GM23248 (cell line): ENCODE measurements at regions not wholly inside any gene's neighbourhood (a gene's known extent, or its start where the extent isn't known, plus 50 kb on each side); places are given as distances from the start of the nearest gene placed in this dataset.

ENCODE experiments used
- DNase-seq: peaks from one replicate; pipeline ENCODE4 v3.0.0-alpha.2; 2015
- H2AFZ ChIP-seq: fragments of 200-600 bp; sonication (generic); 2 replicates; pipeline ENCODE4 v1.6.1; 2016; ENCODE audit warnings: antibody characterized with exemption
- H3F3A ChIP-seq: fragments of 200-600 bp; sonication (generic); 2 replicates; pipeline ENCODE4 v1.6.1; 2016; ENCODE audit warnings: mild to moderate bottlenecking, antibody characterized with exemption, mixed run types; ENCODE audit not compliant: insufficient read depth
- H3K27ac ChIP-seq: fragments of 200-600 bp; sonication (generic); 2 replicates; pipeline ENCODE4 v1.5.1; 2016; ENCODE audit warnings: mild to moderate bottlenecking
- H3K27me3 ChIP-seq: fragments of 200-600 bp; sonication (generic); replicated peaks from 2 replicates; pipeline ENCODE4 v1.6.1; 2016; ENCODE audit warnings: mild to moderate bottlenecking; ENCODE audit not compliant: insufficient read depth
- H3K36me3 ChIP-seq: fragments of 200-600 bp; sonication (generic); 2 replicates; pipeline ENCODE4 v1.6.1; 2016; ENCODE audit warnings: low read depth, mild to moderate bottlenecking
- H3K4me1 ChIP-seq: fragments of 200-600 bp; sonication (generic); 2 replicates; pipeline ENCODE4 v1.6.1; 2016; ENCODE audit warnings: mild to moderate bottlenecking; ENCODE audit not compliant: insufficient read depth
- H3K4me2 ChIP-seq: fragments of 200-600 bp; sonication (generic); one replicate; pipeline ENCODE4 v1.6.1; 2016; ENCODE audit warnings: mild to moderate bottlenecking; ENCODE audit not compliant: unreplicated experiment
- H3K4me3 ChIP-seq: fragments of 200-600 bp; sonication (generic); 2 replicates; pipeline ENCODE4 v1.5.1; 2016; ENCODE audit warnings: mild to moderate bottlenecking
- H3K79me2 ChIP-seq: fragments of 200-600 bp; sonication (generic); 2 replicates; pipeline ENCODE4 v1.6.1; 2016; ENCODE audit warnings: mild to moderate bottlenecking; ENCODE audit not compliant: insufficient read depth
- H3K9ac ChIP-seq: fragments of 200-600 bp; sonication (generic); 2 replicates; pipeline ENCODE4 v1.6.1; 2016; ENCODE audit warnings: mild to moderate bottlenecking
- H3K9me2 ChIP-seq: fragments of 200-600 bp; sonication (generic); 2 replicates; pipeline ENCODE4 v1.6.1; 2016; ENCODE audit warnings: mixed run types, mild to moderate bottlenecking, moderate library complexity; ENCODE audit not compliant: insufficient read depth
- H3K9me3 ChIP-seq: fragments of 200-600 bp; sonication (generic); one replicate; pipeline ENCODE4 v1.6.1; 2017; ENCODE audit warnings: low read depth
- H4K20me1 ChIP-seq: fragments of 200-600 bp; sonication (generic); 2 replicates; pipeline ENCODE4 v1.6.0; 2016; ENCODE audit not compliant: insufficient read depth
- EZH2 ChIP-seq: fragments of 200-600 bp; sonication (generic); IDR thresholded peaks from 2 replicates; pipeline ENCODE4 v1.6.1; 2018; ENCODE audit warnings: antibody characterized with exemption, mild to moderate bottlenecking; ENCODE audit not compliant: insufficient read depth, poor library complexity, severe bottlenecking
- EZH2phosphoT487 ChIP-seq: fragments of 200-600 bp; sonication (generic); IDR thresholded peaks from 2 replicates; pipeline ENCODE4 v1.6.1; 2018; ENCODE audit warnings: antibody characterized with exemption, moderate library complexity, mild to moderate bottlenecking, low read depth; ENCODE audit not compliant: insufficient read depth
- WGBS, 2 experiments: methylation state at CpG; one replicate each; pipeline ENCODE4 v1.1.6; 2015 to 2017; ENCODE audit warnings: low lambda C conversion rate in 2 of 2, low coverage in 1 of 2; ENCODE audit errors: missing lambda C conversion rate in 2 of 2; 5-methylcytosine and 5-hydroxymethylcytosine counted together
- in situ Hi-C: fragments of 300-500 bp; cut with MboI; formaldehyde crosslinking; loops from 2 replicates; pipeline ENCODE4 v1.15.0; 2020

DNA sequence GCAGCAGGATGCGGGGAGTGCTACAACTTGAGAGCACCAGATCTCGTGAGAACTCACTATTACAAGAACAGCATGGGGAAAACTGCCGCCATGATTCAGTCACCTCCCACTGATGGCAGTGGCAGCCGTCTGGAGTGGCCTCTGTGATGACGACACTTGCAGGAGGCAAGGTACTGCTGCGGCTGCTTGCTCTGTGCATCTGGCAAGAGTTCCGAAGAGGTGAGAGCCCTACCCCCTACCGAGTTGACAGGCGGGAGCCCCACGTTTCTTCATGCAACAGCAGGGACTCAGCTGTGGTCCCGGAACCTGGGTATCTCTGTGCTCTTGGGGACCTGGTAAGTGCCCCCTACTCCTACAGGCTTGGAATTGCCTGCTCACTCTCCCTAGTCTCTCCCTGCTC is 1672.7 kb upstream of the TMEFF2 start:
- no peak overlapping the region for H3K4me2 ChIP-seq
- no peak for DNase-seq
- H2AFZ ChIP-seq, result no peak overlapping the region
- H3K9ac ChIP-seq, result no peak overlapping the region
- no peaks in the 10 kb centered on the region for H3K36me3 ChIP-seq
- H3K9me2 ChIP-seq, result no peaks in the 10 kb centered on the region
- in situ Hi-C loops, result no loop called here
- no peaks in the 10 kb centered on the region for H3K4me1 ChIP-seq
- H3K79me2 ChIP-seq, result no peaks in the 10 kb centered on the region
- WGBS, 2 experiments, result 66 to 72% methylated on average over 11 of the region's 11 CpGs
- no peaks in the 10 kb centered on the region for H4K20me1 ChIP-seq
- H3F3A ChIP-seq, result no peaks in the 10 kb centered on the region
- H3K27ac ChIP-seq, result no peak overlapping the region
- H3K27me3 ChIP-seq, result no peaks in the 10 kb centered on the region
- H3K4me3 ChIP-seq, result no peak overlapping the region
- no peak for TF ChIP-seq EZH2
- no peak for TF ChIP-seq EZH2phosphoT487
- no peaks in the 10 kb centered on the region for H3K9me3 ChIP-seq

DNA sequence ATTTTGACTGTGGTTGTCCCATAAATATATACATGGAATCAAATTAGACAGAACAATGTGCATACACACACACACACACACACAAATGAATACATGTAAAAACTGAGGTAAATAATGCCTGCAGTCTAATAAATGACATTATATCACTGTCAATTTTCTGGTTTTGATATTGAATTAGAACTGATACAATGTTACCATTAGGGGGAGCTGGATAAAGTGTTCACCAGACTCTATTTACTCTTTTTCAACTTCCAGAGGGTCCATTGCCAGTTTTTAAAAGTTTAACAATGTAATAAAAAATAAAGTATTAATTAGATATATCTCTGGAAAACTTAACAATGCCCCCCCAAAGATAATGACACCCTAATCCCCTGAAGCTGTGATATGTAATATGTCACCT is 1666.8 kb upstream of the TMEFF2 start:
- Histone ChIP-seq H3K4me1 (no peaks in the 10 kb centered on the region), H3K36me3 (no peaks in the 10 kb centered on the region), H3K4me3 (no peak overlapping the region), H2AFZ (no peak overlapping the region), H4K20me1 (no peaks in the 10 kb centered on the region), H3F3A (no peaks in the 10 kb centered on the region), H3K9me3 (no peaks in the 10 kb centered on the region), H3K9me2 (no peaks in the 10 kb centered on the region), H3K27me3 (no peaks in the 10 kb centered on the region), H3K4me2 (no peak overlapping the region), H3K79me2 (no peaks in the 10 kb centered on the region), H3K9ac (no peak overlapping the region), H3K27ac (no peak overlapping the region)
- DNase-seq, result no peak
- in situ Hi-C loops, result no loop called here
- no peak for TF ChIP-seq EZH2phosphoT487

DNA sequence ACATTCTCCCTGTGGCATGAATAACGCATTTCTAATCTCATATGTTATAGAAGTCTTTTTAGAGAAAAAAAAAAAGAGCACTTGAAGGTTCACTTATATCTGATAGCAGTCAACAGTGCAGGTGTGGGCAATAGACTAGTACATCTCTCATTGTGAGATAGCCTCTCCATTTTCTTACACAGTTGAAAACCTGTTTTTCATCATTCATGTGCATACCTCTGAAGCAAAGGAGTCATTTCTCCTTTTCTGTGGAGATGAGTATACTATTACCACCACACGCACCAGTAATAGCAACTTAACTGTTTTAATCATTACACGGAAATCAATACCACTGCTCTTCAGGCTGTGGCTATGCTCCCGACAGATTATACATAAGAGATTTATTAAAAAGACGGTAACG is 1653.3 kb upstream of the TMEFF2 start:
- H2AFZ ChIP-seq, result no peak overlapping the region
- H3F3A ChIP-seq, result no peaks in the 10 kb centered on the region
- H3K4me1 ChIP-seq, result peaks cover 13% of the 10 kb centered on the region; the same call in 1 of the 2 replicates
- no peaks in the 10 kb centered on the region for H3K36me3 ChIP-seq
- H3K4me2 ChIP-seq, result no peak overlapping the region
- DNase-seq, result no peak
- H3K4me3 ChIP-seq, result no peak overlapping the region
- 85 to 87% methylated on average over 6 of the region's 6 CpGs for WGBS, 2 experiments
- no peak for TF ChIP-seq EZH2
- TF ChIP-seq EZH2phosphoT487, result no peak
- H3K9ac ChIP-seq, result no peak overlapping the region
- H3K27ac ChIP-seq, result no peak overlapping the region
- no peaks in the 10 kb centered on the region for H3K27me3 ChIP-seq
- no peaks in the 10 kb centered on the region for H3K79me2 ChIP-seq
- in situ Hi-C loops, result no loop called here
- H4K20me1 ChIP-seq, result no peaks in the 10 kb centered on the region
- H3K9me2 ChIP-seq, result no peaks in the 10 kb centered on the region
- H3K9me3 ChIP-seq, result no peaks in the 10 kb centered on the region

DNA sequence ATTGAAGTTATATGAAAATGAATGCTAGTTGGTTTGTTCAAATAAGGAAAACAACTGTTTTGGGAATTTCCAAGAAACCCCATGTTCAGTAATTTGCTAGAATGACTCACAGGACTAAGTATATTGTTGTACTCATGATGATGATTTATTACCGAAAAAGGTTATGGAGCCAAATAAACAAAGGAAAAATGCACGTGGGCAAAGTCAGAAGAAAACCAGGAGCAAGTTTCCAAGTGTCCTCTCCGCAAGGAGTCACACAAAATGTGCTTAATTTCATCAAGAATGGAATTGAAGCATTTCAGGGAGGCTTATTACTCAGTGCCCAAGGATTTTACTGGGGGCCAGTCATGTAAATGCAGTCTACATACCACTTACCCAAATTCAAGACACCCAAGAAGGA is 1652.4 kb upstream of the TMEFF2 start:
- TF ChIP-seq EZH2phosphoT487, result no peak
- peak; percentile 47 for DNase-seq

DNA sequence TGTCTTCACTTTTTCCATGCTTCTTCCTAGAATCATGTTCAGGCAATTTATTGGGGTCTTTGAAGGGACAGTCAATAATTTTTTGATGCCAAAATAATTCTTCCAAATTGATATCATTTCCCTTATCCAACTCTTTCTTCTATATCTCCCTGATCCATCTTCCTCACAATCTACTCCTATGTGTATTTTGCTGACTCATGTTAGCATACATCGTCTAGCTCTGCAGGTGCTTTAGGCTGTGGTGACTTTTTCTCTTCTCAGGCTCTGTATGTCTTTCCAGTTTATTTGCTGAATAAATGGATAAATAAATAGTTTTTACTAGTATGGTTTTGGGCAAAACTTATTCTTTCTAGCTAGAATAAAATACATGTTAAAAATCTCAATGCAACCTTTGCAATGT is 1650.9 kb upstream of the TMEFF2 start:
- Histone ChIP-seq H3K27me3 (no peaks in the 10 kb centered on the region), H3K4me3 (no peak overlapping the region), H3F3A (0 out of 2 replicates have a peak, but pooled peaks cover 9% of the 10 kb centered on the region), H3K4me1 (peaks cover 26% of the 10 kb centered on the region), H3K27ac (no peak overlapping the region), H3K36me3 (no peaks in the 10 kb centered on the region), H2AFZ (no peak overlapping the region), H3K9ac (no peak overlapping the region), H3K9me2 (no peaks in the 10 kb centered on the region), H3K79me2 (no peaks in the 10 kb centered on the region), H3K9me3 (no peaks in the 10 kb centered on the region), H3K4me2 (no peak overlapping the region), H4K20me1 (no peaks in the 10 kb centered on the region)
- TF ChIP-seq EZH2phosphoT487, result no peak
- TF ChIP-seq EZH2, result no peak
- in situ Hi-C loops, result no loop called here
- no peak for DNase-seq
- 76 to 89% methylated on average over 1 of the region's 1 CpG for WGBS, 2 experiments

More for the DNA sequence above, 1652.4 kb upstream of the TMEFF2 start:
- peaks cover 13% of the 10 kb centered on the region; the same call in 1 of the 2 replicates for H3K4me1 ChIP-seq
- H3K27me3 ChIP-seq, result no peaks in the 10 kb centered on the region
- H3K27ac ChIP-seq, result no peak overlapping the region
- H3K79me2 ChIP-seq, result no peaks in the 10 kb centered on the region
- H3K9me2 ChIP-seq, result no peaks in the 10 kb centered on the region
- H3K4me3 ChIP-seq, result no peak overlapping the region
- H3K9ac ChIP-seq, result no peak overlapping the region
- no peak overlapping the region for H3K4me2 ChIP-seq
- no peaks in the 10 kb centered on the region for H4K20me1 ChIP-seq
- in situ Hi-C loops, result no loop called here
- H3K9me3 ChIP-seq, result no peaks in the 10 kb centered on the region
- H3K36me3 ChIP-seq, result no peaks in the 10 kb centered on the region
- 5% methylated on average over 3 of the region's 3 CpGs for WGBS, 2 experiments
- H3F3A ChIP-seq, result no peaks in the 10 kb centered on the region
- H2AFZ ChIP-seq, result no peak overlapping the region
